Renal cortex interstitium (tissue), 11 donors: ENCODE measurements at regions not wholly inside any gene's neighbourhood (a gene's known extent, or its start where the extent isn't known, plus 50 kb on each side); places are given as distances from the start of the nearest gene placed in this dataset.
A peak's percentile ranks its signal among the peaks of the same experiment; 100 is the strongest.

Source experiments
- DNase-seq, 11 donors: peaks; one replicate each; pipeline ENCODE4 v3.0.0-alpha.2; 2013; ENCODE audit warnings: low read depth in 9 of 11, low spot score in 4 of 11; ENCODE audit errors: extremely low read depth in 1 of 11

DNA sequence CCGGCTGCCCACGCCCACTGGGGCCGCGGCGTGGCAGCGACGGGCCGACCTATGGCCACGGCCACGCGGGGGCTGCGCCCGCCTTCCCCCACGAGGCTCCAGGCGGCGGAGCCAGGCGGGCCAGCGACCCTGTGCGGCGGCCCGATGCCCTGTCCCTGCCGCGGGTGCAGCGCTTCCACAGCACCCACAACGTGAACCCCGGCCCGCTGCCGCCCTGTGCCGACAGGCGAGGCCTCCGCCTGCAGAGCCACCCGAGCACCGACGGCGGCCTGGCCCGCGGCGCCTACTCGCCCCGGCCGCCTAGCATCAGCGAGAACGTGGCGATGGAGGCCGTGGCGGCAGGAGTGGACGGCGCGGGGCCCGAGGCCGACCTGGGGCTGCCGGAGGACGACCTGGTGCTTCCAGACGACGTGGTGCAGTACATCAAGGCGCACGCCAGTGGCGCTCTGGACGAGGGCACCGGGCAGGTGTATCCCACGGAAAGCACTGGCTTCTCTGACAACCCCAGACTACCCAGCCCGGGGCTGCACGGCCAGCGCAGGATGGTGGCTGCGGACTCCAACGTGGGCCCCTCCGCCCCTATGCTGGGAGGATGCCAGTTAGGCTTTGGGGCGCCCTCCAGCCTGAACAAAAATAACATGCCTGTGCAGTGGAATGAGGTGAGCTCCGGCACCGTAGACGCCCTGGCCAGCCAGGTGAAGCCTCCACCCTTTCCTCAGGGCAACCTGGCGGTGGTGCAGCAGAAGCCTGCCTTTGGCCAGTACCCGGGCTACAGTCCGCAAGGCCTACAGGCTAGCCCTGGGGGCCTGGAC is 253.2 kb downstream of the GLI2 start:
- no peak for DNase-seq

DNA sequence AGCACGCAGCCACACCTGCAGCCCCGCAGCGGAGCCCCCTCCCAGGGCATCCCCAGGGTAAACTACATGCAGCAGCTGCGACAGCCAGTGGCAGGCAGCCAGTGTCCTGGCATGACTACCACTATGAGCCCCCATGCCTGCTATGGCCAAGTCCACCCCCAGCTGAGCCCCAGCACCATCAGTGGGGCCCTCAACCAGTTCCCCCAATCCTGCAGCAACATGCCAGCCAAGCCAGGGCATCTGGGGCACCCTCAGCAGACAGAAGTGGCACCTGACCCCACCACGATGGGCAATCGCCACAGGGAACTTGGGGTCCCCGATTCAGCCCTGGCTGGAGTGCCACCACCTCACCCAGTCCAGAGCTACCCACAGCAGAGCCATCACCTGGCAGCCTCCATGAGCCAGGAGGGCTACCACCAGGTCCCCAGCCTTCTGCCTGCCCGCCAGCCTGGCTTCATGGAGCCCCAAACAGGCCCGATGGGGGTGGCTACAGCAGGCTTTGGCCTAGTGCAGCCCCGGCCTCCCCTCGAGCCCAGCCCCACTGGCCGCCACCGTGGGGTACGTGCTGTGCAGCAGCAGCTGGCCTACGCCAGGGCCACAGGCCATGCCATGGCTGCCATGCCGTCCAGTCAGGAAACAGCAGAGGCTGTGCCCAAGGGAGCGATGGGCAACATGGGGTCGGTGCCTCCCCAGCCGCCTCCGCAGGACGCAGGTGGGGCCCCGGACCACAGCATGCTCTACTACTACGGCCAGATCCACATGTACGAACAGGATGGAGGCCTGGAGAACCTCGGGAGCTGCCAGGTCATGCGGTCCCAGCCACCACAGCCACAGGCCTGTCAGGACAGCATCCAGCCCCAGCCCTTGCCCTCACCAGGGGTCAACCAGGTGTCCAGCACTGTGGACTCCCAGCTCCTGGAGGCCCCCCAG is 254.1 kb downstream of the GLI2 start:
- DNase-seq = no peak

DNA sequence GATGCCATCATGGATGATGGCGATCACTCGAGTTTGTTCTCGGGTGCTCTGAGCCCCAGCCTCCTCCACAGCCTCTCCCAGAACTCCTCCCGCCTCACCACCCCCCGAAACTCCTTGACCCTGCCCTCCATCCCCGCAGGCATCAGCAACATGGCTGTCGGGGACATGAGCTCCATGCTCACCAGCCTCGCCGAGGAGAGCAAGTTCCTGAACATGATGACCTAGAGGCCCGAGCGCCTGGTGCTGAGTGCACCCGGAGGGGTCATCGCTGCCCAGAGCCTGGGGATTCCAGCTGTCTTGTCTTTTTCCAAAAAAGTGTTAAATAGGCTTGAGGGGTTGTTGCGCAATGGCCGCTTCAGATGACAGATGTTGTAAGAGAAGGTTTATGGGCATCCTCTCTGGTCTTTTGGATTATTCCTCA is 254.8 kb downstream of the GLI2 start:
- no peak for DNase-seq

DNA sequence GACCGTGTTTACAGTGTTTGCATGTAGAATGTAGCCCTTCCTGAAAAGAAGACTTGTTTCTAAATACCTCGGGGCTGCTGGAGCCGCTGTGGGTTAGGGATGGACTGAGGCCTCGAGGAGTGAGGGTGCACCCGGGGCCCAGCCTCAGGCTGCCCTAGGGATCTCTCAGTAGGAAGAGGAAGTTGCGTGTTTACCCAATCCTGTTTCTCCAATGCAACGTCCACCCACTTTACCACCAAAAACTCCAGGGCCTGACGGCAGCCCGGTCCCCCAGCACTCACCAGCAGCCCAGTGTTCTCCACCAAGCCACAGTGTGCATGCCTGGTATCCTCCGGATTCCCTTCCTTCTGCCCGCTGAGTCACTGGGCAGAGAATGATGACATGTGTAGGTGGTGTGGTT is 255.8 kb downstream of the GLI2 start:
- no peak for DNase-seq

DNA sequence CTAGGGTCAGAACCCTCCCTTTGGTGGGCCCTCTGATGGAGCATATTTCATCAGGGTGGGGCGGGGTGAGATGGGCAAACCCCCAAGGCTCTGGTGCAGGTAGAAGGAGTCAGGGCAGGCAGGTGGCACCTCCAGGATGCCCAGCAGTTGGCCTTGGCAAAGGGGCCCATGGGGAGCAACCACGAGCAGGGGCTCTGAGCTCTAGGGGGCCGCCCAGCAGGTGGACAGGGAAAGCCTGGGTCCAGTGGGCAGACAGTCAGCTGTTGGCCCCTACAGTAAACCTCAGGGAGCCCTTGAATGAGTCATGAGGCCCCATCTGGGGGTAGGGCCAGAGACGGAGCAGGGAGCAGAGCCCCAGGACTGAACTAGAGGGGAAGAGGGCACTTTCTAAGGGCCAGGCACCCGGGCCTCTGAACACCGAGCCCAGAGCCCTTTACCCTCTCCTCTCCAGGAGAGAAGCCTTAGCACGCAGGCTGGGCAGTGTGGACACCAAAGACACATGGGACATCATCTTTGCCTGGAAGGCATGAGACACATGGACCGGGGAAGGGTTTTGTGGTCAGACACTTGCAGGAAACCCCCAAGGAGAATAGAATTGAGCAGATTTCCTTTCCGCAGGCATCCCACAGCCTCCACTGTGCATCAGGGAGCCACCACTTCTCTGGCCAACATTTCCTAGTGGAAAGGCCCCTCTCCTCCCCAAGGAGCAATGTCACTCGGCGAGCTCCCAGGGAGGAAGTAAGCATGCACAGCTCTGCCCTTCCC is 257.3 kb downstream of the GLI2 start:
- no peak for DNase-seq

DNA sequence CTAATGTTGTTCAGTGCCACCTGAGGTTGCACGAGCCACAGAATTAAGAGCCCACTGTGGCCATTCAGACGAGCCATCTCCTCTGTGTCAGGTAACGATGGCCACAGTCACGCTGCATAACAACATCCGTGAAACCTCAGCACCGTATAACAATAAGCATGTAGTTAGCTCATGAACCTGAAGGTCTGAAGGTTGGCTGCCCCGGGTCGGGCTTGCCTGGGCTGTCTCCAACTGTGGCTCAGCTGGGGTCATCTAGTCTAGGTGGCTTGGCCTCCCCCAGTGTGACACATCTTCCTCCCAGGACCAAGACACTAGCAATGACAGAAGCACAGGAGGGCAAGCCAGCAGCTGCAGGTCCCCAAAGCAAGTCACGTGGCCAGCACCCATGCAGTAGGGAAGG is 258.0 kb downstream of the GLI2 start:
- no peak for DNase-seq

DNA sequence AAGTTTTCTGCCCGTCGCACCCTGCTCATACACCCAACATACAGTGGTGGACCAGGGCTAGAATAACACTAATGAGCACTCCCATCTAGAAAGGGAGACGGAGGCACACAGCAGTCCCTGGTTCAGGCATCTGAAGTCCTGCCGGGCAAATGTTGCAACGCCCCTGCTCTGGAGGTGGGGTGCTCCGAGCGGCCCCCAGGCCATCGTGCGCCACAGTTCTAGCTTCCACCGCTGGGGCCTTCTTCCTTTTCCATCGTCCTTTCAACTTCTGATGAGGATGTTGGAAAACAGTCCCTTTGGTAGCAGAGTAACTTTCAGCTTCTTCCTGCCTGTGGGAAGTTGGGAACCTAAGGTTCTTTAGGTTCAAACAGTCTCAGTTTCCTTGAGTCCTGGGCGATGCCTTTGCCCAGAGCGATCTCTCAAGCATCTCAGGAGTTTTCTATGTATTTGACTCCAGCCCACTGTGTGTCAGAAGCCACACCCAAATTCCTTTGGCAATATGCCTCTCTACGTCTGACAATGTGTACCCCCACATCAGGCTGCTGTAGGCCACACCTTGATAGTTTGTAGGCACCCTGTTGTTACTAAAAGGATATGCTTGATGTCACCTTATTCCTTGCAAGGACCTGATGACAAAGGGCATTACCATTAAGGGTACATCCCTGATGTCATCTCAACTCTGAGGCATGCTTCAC is 258.8 kb downstream of the GLI2 start:
- no peak for DNase-seq

DNA sequence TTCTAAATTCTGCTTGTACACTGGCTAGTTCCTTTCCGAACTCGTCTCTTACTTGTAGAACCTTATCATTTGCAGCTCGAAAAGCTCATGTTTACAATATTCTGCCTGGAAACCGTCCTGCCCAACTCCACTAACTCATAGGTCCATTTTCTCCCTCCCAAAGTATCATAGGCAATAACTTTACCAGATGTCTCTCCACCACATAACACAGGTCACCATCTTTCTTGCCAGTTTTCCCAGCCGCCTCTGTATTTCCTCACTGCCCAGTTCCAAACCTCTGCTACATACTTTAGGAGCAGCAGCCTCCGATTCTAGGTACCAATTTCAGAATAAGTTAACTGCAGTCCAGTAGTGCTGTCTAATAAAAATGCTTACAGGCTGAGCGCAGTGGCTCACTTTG is 259.5 kb downstream of the GLI2 start:
- no peak for DNase-seq

DNA sequence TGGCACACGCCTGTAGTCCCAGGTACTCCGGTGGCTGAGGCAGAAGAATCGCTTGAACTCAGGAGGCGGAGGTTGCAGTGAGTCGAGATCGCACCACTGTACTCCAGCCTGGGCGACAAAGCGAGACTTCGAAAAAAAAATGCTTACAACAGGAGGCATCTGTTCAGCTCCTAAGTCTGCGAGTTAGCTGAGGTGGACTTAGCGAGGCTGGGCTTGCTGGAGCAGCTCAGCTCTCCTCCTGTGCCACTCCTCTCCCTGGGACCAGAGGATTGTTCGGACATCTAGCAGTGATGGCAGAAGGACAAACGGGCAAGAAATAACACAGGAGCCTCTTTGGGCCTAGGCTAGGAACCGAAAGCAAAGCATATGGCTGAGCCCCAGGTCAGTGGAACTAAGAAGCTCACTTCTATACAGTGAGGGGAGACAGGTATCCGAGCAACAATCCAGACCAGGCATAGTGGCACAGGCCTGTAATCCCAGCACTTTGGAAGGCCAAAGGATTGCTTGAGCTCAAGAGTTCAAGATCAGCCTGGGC is 260.1 kb downstream of the GLI2 start:
- DNase-seq = no peak

DNA sequence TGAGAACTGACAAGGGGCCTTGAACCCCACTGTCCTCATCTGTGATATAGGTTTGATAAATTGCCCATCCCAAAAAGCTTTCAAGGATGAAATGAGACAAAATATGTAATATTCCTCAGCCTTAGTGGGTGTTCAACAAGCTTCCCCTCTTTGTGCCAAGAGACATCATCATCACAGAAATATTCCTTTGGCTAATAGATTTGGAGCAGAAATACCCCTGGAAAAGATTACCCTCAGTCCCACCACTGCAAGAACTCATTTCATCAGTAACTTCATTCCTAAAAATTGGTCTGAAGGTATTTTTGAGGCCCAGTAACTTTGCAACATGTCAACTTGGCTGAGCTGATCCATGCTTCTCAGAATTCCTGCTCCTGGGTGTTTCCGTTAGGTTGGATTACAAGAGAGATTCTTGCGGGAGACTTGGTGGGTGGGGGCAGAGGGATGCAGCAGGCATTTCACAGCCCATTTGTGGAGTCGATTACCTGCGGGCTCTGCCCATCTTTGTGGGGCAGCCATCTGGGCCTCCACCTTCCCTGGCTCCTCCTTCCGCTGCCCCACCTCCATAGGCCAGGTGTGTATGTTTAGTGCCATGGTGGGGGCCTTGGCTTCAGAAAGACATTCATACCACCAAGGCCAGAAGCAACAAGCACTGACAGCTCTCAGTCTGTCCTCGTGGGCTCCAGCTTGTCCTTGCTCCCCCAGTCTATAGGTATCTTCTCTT is 263.9 kb downstream of the GLI2 start:
- DNase-seq = no peak

DNA sequence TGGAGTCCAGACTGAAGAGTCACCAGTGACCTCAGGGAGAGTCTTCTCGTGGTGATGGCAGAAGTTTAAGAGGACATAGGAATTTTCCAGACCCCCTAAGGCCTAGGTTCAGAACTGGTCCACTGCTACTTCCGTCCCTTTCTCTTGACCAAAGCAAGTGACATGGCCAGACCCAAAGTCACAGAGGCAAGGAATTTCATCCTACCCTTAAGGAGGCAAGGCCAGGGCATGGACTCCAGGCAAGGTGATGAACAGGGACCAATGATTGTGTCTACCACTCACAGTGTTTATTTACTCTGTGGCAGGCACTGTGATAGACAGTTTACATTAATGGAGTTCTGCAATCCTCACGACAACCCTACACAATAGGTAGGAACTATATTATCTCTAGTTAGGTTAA is 265.1 kb downstream of the GLI2 start:
- no peak for DNase-seq

DNA sequence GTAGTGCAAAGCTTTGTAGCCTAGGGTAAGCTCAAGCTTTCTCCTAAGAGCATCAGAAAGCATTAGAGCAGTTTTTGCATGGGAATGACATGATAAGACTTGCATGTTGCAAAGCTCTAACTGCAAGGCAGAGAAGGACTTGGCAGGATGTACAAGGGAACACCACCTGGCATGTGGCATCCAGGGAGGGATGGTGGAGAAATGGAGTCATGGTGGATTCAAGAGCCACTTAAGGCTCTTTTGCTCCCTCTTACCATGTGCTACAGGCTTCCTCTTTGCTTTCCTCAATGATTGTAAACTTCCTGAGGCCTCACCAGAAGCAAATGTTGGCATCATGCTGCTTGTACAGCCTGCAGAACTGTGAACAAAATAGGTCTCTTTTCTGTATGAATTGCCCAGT is 266.0 kb downstream of the GLI2 start:
- no peak for DNase-seq

DNA sequence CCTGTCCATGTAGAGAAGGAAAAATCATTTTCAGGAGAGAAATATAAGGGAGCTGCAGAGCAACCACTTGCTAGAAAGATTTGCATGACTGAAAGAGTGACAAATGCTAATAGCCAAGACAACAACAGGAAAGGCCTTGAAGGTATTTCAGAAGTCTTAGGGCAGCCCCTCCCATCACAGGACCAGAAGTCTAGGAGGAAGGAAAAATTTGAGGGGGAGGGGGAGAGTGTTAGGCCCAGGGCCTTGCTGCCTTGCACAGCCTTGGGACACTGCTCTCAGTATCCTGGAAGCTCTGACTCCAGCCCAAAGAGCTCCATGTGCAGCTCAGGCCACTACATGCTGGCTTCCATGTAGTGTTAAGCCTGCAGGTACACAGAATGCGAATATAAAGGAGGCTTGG is 266.9 kb downstream of the GLI2 start:
- DNase-seq = no peak

DNA sequence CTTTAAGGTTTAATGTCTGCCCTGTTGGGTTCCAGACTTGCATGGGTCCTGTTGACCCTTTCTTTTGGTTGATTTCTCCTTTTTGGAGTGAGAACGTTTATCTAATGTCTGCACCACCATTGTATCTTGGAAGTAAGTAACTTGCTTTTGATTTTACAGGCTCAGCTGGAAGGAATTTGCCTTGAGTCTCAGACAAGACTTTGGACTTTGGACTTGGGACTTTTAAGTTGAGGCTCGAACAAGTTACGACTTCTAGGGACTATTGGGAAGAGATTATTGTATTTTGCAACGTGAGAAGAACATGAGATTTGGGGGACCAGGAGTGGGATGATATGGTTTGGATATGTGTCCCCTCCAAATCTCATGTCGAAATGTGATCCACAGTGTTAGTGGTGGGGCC is 267.7 kb downstream of the GLI2 start:
- peak in 1 of 11 donors; percentile 4 for DNase-seq

DNA sequence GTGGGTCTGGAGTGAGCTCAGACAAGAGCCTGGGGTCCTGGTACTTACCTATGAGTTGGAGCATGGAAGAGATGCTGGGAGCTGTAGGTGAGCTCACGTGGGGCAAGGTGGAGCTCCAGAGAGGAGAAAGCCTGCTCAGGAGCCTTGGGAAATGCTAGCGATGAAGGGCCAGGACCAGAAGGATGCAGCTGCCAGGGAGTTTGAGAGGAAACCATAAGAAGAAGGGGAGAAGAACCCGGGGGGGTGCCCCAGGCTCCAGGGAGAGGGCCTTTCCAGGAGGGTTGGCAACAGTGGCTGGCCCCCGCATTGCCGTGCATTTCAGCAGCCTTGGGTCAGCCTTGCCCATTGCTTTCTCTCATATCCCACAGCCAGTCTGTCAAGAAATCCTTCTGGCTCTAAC is 268.7 kb downstream of the GLI2 start:
- DNase-seq = no peak

DNA sequence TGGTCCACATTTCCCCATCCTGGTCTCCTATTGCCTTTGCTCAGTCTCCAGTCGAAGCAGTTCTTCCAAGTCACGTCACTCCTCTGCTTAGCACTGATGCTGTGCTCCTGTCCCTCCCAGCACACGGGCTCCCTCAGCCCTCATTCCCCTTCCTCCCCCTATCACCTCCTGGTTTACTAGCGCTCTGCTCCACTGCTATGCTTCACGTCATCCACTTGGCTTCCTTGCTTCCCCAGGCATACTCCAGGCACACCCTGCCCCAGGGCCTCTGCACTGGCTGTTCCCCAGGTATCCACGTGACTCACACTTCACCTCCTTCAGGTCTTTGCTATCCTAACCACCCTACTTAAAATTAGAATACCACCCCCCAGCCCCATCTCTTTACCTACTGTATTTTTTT is 269.3 kb downstream of the GLI2 start:
- no peak for DNase-seq

DNA sequence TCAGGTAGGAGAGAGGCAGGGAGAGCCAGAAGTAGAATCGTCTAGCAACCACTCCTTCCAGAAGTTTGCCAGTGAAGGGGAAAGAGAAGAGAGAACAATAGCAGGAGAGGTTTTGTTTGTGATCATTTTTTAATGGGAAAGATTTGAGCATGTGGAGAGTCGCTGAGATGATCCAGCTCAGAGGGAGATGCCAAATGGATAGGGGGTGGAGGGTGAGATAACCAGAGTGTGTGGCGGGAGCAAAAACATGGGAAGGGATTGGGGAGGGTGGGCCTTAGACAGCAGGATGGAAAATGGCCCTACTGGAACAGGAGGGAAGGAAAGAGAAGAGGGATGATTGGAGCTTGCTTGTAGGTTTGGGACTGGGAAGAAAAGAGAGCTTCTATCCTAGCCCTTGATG is 269.8 kb downstream of the GLI2 start:
- DNase-seq = no peak
